Pulmonary artery endothelial cell (primary cell): ENCODE measurements at regions not wholly inside any gene's neighbourhood (a gene's known extent, or its start where the extent isn't known, plus 50 kb on each side); places are given as distances from the start of the nearest gene placed in this dataset.

ENCODE experiments used
- DNase-seq: peaks from one replicate; pipeline ENCODE4 v3.0.0-alpha.2; 2011; ENCODE audit warnings: low read depth, low spot score

GRCh38 chr3:187972454-187972853, 181.5 kb upstream of the LPP start:
- DNase-seq: no peak

DNA sequence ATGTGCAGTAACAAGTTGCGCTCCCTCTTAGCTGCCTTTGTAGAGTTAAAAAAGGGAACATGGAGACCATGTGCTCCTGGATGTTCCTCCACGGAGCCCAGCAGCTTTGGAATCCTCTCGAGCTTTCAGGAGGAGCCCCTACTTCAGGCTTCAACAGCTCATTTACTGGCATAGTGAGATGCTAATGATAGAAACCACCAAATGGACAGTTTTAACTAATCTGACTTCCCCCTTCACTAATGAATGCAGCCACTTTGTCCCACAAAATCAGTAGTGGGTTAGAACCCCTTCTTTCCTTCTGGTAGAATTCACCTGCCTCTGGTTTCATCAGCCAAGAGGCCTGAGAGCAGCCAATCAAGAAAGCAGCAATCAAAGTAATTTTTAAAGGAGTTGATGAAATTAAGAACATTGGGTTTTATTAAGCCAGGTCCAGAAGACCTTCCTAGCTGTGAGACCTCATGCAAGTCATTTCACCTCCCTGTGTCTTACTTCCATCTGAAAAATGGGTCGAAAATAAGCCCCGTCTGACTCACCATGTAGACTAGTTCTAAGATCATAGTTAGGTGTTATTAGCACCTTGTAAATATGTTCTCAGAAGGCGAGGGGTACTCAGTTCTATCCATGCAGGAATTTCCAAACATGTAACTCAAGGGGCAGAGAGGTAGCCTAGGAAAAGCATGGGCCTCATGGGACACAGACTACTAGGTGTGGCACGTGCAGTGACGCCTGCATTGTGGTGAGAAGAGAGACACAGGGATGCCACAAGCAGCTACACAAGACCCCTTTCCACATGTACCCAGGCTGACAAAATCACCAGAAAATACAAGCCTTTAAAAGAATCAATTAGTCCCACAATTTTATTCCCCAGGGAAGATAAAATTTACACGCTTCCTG, 179.7 kb upstream of the LPP start:
- no peak for DNase-seq

DNA sequence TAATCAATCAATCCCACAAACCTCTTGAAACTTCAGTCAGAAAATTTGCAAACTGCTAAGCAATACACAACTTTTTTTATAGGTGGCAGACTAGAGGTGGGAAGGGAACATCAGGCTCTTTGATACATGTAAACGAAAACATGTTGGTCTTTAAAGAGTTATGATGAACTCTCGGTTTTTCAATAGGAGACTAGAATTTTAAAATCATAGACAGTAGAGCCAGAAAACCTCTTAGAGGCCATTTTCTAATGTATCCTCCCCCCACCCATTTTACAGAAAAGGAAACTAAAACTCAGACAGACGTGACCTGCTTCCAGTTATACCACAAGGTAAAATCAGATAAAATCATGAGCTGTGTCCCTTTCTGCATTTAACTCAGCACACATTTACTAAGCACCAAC, 179.1 kb upstream of the LPP start:
- DNase-seq: no peak

- no peak for DNase-seq
These were observed 178.2 kb upstream of the LPP start for GRCh38 chr3:187975561-187976364.

GRCh38 chr3:187976365-187976900, 177.5 kb upstream of the LPP start:
- no peak for DNase-seq

DNA sequence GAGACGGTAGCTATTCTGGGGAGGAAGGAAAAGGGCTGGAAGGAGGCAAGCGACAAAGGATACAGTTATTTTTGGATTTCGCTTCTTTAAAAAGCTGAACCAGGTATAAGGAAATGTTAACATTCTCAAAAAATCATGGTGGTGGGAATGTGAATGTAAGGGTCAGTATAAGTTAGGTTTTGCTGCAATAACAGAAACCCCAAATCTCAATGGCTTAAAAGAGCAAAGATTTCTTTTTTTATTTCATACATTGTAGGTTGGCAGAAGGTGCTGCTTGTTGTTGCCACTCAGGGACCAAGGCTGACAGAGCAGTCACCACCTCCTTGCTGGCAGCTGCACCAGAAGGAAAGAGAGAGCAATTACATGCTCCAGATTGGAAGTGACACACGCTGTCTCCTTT, 176.3 kb upstream of the LPP start:
- no peak for DNase-seq

DNA sequence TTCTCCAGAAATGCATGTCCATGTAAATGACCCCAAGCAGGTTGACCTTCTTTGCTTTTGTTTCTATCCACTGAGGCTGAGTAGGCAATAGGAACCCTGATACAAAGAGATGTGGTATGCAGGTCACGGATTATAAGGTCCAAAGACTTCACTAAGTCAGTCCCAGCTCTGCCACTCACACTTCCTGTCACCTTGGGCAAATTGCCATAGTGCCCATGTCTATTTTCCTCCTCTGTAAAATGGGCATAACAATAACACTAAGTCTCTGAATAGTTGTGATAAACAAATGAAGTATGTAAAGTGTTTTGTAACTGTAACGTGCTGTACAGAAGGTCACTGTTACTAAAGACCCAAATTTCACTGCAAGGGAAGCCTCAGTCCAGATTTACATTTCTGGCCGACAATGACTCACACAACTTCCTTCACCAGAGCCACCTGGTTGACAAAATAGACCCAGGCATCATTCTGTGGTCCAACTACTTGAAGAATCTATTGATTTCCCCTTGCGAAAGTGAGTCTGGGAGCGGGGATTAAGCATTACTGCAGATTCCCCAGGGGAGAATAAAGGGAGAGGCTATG, 175.4 kb upstream of the LPP start:
- no peak for DNase-seq

DNA sequence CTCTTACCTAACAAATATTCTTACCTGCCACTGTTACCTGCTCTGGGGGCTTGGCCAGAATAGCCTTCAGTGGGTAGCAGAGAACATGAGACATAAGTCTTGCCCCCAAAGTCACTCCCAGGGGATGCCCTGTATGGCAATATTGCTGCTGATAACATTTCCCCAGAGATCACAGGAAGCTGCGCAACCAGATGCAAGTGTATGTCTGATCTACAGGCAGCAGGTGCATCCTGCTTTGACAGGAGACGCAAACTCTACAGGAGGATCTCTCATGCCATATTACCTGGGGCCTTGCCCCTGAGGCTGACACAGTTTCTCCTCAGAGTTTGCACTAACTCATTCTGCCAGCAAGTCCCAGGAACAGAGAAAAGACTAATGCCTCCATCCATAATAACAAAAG, 174.4 kb upstream of the LPP start:
- no peak for DNase-seq

DNA sequence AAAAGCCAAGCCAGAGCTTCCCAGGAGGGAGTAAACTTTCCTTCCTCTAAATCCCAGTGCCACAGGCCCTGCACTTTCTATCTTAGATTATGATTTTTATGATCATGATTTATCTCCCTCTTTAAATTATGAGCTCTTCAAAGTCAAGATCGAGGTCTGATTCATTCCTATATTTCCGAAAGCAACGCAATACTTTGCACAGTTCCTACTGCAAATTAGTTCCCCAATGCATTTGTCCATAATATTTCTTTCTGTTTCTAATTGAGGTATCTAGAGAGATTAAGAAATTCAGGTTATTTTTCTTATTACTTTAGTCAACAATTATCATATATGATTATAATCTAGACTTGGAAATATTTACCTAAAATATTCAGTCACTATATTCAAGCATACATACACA, 173.1 kb upstream of the LPP start:
- DNase-seq: no peak

- DNase-seq: no peak
These were observed 171.8 kb upstream of the LPP start for GRCh38 chr3:187982142-187982541.

- DNase-seq: no peak
These were observed 170.4 kb upstream of the LPP start for GRCh38 chr3:187983484-187984124.

DNA sequence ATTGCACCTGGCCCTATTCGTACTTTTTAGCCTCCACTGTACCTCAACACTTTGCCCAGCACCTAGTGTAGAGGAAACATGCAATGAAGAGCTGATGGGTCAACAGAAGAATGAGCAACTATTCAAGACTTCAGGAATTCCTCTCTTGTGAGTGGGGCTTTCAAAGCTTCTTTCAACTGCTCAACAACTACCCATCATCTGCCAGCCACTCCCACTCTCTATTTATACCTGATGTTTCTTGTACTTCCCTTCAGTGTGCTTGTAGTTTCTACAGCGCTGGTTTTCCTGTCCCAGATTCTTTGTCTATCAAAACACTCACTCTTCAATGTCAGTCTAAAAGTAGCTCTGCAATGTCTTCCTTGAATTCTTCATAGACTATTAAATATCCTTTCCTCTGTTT, 168.3 kb upstream of the LPP start:
- DNase-seq: no peak

DNA sequence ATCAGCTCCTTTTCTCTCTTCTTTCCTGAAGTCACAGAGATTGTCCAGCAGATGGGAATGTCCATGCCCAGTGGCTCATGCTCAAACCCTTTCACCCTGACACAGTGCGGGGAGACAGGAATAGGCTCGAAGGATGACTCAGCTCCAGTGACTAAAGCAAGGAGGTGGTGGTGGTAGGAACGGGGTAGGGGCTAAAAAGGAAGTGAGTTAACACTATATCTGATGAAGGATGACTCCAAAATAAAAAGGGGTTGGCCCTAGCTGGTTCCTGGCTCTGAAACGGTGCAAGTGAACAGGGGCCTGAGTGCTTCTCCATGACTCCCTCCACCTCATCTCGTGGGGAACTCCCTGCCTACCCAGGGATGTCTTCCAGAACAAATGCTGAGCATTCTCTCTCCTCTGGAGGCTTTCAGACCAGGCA, 167.4 kb upstream of the LPP start:
- peak; percentile 46 for DNase-seq

DNA sequence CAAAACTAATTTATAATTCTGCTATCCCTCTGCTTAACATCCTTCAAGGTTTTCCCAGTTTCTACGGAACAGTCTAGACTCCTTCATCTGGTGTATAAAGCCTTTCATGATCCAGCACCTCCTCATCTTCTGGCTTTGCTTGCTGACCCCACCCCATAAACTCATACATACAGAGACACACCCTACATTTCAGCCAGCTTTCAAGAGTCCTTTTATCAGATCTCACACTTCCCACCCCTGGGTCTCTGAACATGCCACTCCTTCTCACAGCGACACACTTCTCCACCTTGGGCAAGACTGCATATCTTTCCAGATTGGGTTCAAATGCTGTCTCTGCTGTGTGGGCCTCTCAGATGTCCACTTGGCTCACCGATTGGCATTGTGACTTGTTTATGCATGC, 166.8 kb upstream of the LPP start:
- DNase-seq: no peak

- no peak for DNase-seq
These were observed 166.0 kb upstream of the LPP start for GRCh38 chr3:187987924-187988323.

DNA sequence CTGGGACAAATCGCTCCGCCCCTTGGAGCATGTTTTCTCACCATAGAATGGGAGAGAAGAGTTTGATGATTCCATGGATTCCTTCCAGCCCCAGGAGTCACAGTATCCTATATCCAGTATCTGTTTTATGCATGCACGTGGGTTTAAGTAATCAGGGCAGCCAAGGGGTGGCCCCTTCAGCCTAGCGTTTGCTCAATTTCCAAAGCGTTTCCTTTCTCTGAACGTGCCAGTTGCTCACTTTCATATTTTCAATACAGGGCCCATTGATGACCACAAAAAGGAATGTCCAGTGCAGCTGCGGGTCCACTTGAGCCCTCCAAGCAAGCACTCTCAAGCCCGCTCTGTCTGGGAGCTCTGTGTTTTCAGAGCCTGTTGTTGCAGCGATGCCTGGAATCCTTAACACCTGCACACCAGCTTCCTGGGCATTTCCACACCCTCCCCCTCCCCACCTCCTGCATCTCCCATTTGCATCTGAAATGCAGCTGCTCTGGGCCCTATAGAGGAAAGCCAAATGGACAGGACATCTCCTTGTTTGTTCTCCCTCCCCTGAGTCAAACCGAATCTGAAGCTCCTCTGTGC, 164.3 kb upstream of the LPP start:
- no peak for DNase-seq

DNA sequence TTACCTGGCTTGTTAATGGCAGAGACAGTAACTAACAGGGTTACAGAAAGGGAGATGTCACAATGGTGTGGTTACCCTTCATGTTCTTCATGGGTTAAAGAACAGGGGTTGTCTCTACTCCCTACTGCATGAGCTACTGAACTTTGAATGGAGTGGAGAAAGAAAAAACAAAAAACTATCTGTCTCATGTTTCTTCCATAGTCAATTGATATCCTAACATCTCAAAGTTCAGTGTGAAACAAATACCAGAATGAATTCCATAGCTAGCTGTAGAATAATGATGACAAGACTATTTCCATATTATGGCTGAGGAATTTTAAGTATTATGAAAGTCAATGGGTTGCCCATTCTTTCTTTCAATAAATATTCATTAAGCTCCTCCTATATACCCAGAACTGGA, 161.3 kb upstream of the LPP start:
- DNase-seq: no peak

- DNase-seq: no peak
These were observed 159.5 kb upstream of the LPP start for GRCh38 chr3:187994221-187995042.

- no peak for DNase-seq
These were observed 158.9 kb upstream of the LPP start for GRCh38 chr3:187995043-187995400.

DNA sequence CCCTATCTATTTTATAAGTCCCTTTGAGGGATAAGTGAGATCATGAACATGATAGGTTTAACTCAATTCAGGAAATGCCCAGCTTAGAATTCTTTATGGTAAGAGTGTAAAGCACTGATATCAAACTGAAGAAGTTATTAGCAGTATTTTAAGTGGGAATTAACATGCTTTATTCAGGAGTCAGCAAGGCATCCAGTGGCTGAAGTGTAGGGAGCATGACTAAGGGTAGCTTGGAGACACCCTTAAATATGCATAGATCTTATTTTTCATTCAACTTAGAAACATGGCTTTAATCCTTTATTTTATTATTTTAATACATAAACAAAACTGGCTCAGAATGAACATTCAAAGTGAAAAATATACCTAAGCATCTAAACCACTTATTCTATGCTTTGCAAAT, 158.3 kb upstream of the LPP start:
- no peak for DNase-seq
